Cardiac muscle cell (in vitro differentiated cells and primary cell): ENCODE measurements at regions not wholly inside any gene's neighbourhood (a gene's known extent, or its start where the extent isn't known, plus 50 kb on each side); places are given as distances from the start of the nearest gene placed in this dataset.

Experiments used
- DNase-seq, 2 donors: peaks; one replicate each; pipeline versions ENCODE4 v3.0.0 to v3.0.0-alpha.2; 2010 to 2017; ENCODE audit warnings: low read depth in 1 of 2, low spot score in 1 of 2
- H3K27ac ChIP-seq: fragments of 200-600 bp; sonication (generic); 2 replicates; pipeline ENCODE4 v1.5.1; 2016
- H3K27me3 ChIP-seq: fragments of 200-600 bp; sonication (generic); 2 replicates; pipeline ENCODE4 v1.6.0; 2016; ENCODE audit warnings: control low read depth
- H3K36me3 ChIP-seq: fragments of 200-600 bp; sonication (generic); 2 replicates; pipeline ENCODE4 v1.5.1; 2016; ENCODE audit warnings: control low read depth
- H3K4me1 ChIP-seq: fragments of 200-600 bp; sonication (generic); 2 replicates; pipeline ENCODE4 v1.8.1; 2017; ENCODE audit warnings: low read depth, mild to moderate bottlenecking, mixed run types
- H3K4me3 ChIP-seq: fragments of 200-600 bp; sonication (generic); 2 replicates; pipeline ENCODE4 v1.5.1; 2016; ENCODE audit warnings: mild to moderate bottlenecking
- H3K9me3 ChIP-seq: fragments of 200-600 bp; sonication (generic); 2 replicates; pipeline ENCODE4 v1.5.1; 2017; ENCODE audit warnings: low read depth, mild to moderate bottlenecking, control low read depth
- CTCF ChIP-seq: IDR thresholded peaks from 2 replicates; pipeline ENCODE4 v1.5.1; 2012; ENCODE audit warnings: low read depth, mild to moderate bottlenecking, low read length

GRCh38 chr11:121814962-121815361 is 301.1 kb downstream of the BLID start:
- no peaks in the 10 kb centered on the region for H3K27me3 ChIP-seq
- no peak overlapping the region for H3K4me3 ChIP-seq
- DNase-seq, result no peak
- TF ChIP-seq CTCF, result no peak
- H3K27ac ChIP-seq, result no peak overlapping the region
- H3K9me3 ChIP-seq, result peaks cover 5% of the 10 kb centered on the region
- no peaks in the 10 kb centered on the region for H3K36me3 ChIP-seq
- no peaks in the 10 kb centered on the region for H3K4me1 ChIP-seq

GRCh38 chr11:121814296-121814695 is 301.7 kb downstream of the BLID start:
- Histone ChIP-seq H3K4me1 (no peaks in the 10 kb centered on the region), H3K4me3 (no peak overlapping the region), H3K27ac (no peak overlapping the region), H3K27me3 (no peaks in the 10 kb centered on the region), H3K9me3 (peaks cover 5% of the 10 kb centered on the region), H3K36me3 (no peaks in the 10 kb centered on the region)
- TF ChIP-seq CTCF, result no peak
- no peak for DNase-seq

GRCh38 chr11:121810291-121810690 is 305.7 kb downstream of the BLID start:
- no peak for TF ChIP-seq CTCF

GRCh38 chr11:121808096-121808495 is 307.9 kb downstream of the BLID start:
- Histone ChIP-seq H3K9me3 (no peaks in the 10 kb centered on the region), H3K4me3 (no peak overlapping the region), H3K27me3 (no peaks in the 10 kb centered on the region), H3K36me3 (no peaks in the 10 kb centered on the region), H3K27ac (no peak overlapping the region), H3K4me1 (no peaks in the 10 kb centered on the region)
- TF ChIP-seq CTCF, result no peak
- DNase-seq, result no peak

More at GRCh38 chr11:121810291-121810690, 305.7 kb downstream of the BLID start:
- no peaks in the 10 kb centered on the region for H3K9me3 ChIP-seq
- no peaks in the 10 kb centered on the region for H3K4me1 ChIP-seq
- H3K27me3 ChIP-seq, result no peaks in the 10 kb centered on the region
- no peaks in the 10 kb centered on the region for H3K36me3 ChIP-seq
- H3K27ac ChIP-seq, result no peak overlapping the region
- DNase-seq, result peak in 1 of 2 donors; percentile 32
- H3K4me3 ChIP-seq, result no peak overlapping the region

GRCh38 chr11:121807051-121807450 is 309.0 kb downstream of the BLID start:
- H3K27me3 ChIP-seq, result no peaks in the 10 kb centered on the region
- no peak for TF ChIP-seq CTCF
- DNase-seq, result no peak
- H3K27ac ChIP-seq, result no peak overlapping the region
- H3K36me3 ChIP-seq, result no peaks in the 10 kb centered on the region
- H3K9me3 ChIP-seq, result no peaks in the 10 kb centered on the region
- H3K4me1 ChIP-seq, result no peaks in the 10 kb centered on the region
- no peak overlapping the region for H3K4me3 ChIP-seq

- no peaks in the 10 kb centered on the region for H3K27me3 ChIP-seq
- H3K9me3 ChIP-seq, result no peaks in the 10 kb centered on the region
- TF ChIP-seq CTCF, result no peak
- H3K27ac ChIP-seq, result no peak overlapping the region
- H3K36me3 ChIP-seq, result no peaks in the 10 kb centered on the region
- H3K4me3 ChIP-seq, result no peak overlapping the region
- DNase-seq, result no peak
- peaks cover 21% of the 10 kb centered on the region for H3K4me1 ChIP-seq
These were observed 313.5 kb downstream of the BLID start for GRCh38 chr11:121802542-121802941.
